HG03045 (cell line): ENCODE measurements at regions not wholly inside any gene's neighbourhood (a gene's known extent, or its start where the extent isn't known, plus 50 kb on each side); places are given as distances from the start of the nearest gene placed in this dataset.
"Not testable (repeated sequence)": the region's sequence is repeated elsewhere in the genome, so short reads cannot be mapped to it uniquely, and the experiment has no call there.

Experiments used
- ATAC-seq: cut with Tn5 transposase; IDR thresholded peaks from one replicate; pipeline ENCODE4 v1.9.1; 2021; ENCODE audit warnings: mild to moderate bottlenecking, moderate library complexity; ENCODE audit not compliant: unreplicated experiment

GRCh38 chr1:34366875-34367624 lies 190.3 kb downstream of the C1orf94 start:
- no peak for ATAC-seq

DNA sequence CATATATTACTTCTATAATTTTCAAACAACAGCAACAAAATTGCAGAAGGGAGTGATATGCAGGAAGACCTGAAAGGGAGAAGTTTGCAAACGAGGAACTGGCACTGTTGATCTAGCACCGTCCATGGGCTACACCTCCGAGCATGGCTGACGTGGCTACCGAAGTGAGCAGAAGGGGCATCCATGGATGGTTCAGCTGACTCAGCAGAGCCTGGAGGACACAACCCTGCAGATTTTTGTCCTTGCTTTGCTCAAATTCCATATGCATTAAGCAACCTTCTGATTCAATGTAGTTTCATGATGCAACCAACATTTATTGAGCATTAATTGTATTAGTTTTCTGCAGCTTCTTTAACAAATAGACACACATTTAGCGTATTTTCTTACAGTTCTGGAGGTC lies 191.2 kb downstream of the C1orf94 start:
- no peak for ATAC-seq

GRCh38 chr1:34369701-34370455 lies 193.2 kb downstream of the C1orf94 start:
- no peak for ATAC-seq

GRCh38 chr1:34370748-34371147 lies 194.0 kb downstream of the C1orf94 start:
- no peak for ATAC-seq

- ATAC-seq, result not testable (repeated sequence)
Measured at GRCh38 chr1:34371179-34371578, 194.5 kb downstream of the C1orf94 start.

DNA sequence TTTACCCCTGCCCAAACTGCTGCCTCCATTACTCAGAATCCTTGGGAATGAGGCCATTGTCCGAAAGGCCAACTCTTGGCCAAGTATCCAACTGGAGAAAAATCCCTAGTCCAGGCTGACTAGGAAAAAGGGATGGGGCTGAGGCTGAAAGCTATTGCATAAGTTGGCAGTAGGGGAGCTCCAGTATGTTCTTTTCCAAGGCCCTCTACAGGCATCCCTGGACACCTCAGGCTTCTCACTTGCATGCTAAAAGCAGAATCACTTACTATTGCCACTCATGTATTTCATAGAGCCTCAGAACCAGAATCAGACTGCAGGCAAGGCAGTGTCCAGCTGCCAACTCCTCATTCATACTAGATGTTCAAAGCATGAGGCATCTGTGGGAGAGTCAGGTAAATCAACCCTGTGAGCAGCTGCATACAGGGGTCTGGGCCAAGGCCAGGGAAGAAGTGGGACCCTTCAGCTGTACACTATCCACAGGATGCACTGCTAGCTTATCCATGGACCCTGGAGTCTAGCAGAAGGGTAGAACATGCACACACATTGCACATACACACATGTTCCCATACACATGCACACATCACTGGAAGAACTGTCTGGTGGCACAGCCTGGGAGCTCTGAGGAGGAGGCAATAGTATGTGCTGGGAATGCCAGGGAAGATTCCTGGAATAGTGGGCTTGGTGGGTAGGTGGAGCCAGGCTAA lies 195.3 kb downstream of the C1orf94 start:
- ATAC-seq, result no peak

DNA sequence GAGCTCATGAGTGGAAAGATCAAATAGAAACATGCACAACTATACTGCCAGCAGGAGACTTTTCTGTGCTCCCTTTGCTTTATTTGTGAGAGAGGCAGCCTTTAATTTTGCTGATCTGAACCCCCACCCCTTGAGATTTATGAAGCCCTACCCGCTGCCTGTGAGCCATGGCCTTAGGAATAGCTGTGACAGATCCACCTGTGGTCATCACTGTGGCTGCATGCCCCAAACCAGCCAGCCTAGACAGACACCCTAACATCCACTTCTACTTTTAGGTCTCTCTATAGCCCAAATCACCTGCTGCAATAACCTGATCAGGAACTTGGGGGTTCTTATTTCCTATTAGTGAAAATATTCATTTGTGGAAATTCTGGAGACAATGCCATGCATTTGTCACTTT lies 196.2 kb downstream of the C1orf94 start:
- ATAC-seq, result no peak

DNA sequence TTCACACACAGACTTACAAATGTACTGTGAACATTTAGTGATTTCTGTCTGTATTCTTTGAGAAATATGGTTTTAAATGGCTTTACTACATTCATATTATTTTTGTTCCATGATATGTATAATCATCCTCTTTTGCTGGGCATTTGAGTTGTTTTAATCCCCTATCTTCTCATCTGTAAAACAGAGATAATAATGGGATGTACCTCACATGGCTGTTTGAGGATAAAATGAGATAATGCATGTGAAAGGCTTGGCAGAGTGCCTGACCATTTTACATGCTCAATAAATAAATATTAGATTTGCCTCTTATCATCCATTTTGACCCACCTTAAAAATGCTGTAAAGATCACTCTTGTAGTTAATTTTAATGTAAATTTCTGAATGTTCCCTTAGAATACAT lies 197.2 kb downstream of the C1orf94 start:
- no peak for ATAC-seq

DNA sequence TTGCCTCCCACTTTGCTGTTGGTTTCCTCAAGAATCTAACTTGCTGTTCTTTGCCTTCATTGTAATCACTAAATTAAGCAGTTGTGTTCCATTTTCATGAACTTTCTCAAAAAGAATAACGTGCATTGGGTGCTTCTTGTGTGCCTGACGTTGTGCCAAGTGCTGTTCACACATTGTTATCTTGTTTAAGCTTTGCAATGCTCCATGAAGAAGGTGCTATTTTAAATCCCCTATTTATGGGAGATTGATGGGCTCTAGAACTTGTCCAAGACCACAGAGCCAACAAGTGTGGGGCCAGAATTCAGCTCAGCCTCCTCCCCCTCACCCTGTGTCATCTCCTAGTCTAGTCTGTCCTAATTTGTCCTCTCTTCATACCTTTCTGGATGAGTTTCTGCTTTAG lies 199.8 kb downstream of the C1orf94 start:
- no peak for ATAC-seq

DNA sequence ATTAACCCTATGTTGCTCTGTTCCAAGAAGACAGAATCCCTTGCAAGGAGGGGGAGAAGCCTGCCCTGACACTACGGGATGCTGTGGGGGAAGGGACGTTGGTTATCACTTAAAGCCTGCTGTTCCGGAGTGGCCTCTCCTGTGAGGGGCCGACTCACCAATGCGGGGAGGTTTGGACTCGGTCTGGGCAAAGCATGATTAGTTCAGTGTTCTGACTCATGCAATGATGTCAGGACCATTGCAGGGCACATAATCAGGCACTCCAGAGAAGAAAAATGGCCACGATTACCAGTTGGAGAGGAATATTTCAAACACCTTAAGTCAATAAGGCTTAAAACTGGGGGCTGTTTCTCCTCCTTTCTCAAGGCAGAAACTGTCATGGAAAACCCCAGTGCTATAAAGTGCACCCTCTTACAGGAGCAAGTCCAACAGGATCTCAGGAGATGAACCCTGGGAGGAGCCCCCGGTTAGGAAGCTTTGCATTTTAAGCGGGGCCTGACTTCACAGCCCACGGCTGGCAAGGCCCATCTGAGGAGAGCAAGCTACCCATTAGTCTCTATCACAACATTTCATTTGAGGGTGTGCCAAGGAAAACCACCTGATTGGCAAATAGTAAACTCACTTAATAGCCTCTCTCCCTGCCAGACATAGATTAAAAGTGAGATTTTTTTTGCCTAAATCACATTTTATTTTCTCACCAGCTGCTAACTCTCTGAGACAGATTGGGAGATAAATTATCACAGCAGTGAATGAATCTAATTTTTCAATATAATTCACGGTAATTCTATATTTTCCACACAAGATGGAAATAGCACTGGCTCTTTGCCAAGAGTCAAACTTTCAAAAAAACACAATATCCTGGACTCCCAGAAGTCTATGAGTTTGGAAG lies 202.5 kb downstream of the C1orf94 start:
- ATAC-seq, result no peak

DNA sequence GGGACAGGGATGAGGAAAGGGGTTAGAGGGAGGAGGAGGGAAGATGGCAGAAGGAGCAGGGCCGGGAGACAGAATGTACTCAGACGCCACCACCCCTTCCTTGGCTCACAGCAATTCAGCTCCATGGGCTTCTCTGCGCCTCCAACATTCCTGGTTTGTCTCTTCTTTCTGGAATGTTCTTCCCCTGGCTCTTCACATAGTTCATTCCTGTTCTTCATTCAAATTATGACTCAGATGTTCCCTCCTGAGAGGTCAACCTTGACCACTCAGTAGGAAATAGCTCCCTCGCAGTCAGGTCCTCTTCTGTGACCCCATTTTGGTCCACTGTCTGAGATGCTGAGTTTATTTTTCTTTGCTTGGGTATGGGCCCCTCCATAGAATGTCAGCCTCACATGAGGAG lies 203.2 kb downstream of the C1orf94 start:
- no peak for ATAC-seq

- ATAC-seq, result no peak
Measured at GRCh38 chr1:34380526-34381124, 203.9 kb downstream of the C1orf94 start.

- no peak for ATAC-seq
Measured at GRCh38 chr1:34389974-34390373, 213.3 kb downstream of the C1orf94 start.

DNA sequence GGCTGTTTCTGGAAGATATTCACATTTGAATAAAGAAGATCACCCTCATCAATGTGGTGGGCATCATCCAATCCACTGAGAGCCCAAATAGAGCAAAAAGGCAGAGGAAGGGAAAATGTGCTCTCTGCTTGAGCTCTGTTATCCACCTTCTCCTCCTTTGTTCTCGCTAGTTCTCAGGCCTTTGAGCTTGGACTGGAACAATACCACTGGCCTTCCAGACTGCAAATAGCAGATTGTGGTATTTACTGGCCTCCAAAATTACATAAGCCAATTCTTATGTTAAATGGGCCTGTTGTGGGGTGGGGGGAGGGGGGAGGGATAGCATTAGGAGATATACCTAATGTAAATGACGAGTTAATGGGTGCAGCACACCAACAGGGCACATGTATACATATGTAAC lies 219.3 kb downstream of the C1orf94 start:
- no peak for ATAC-seq

GRCh38 chr1:34398241-34398915 lies 221.7 kb downstream of the C1orf94 start:
- ATAC-seq, result no peak

DNA sequence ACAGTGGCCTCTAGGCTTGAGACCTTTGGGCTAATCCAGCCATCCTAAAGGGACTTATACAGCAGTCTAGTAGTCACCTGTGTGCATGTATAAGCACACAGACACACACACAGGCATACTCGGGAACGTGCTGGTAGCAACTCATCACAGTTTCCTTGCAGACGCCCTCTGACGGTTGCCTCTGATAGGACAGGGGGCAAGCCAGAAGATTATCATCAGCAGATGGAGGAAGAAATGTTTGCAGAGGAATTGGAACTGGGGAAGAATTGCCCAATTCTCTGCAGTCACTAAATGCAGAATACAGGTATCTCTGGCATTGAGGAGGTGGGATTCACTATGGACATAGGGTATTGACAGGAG lies 222.2 kb downstream of the C1orf94 start:
- no peak for ATAC-seq

DNA sequence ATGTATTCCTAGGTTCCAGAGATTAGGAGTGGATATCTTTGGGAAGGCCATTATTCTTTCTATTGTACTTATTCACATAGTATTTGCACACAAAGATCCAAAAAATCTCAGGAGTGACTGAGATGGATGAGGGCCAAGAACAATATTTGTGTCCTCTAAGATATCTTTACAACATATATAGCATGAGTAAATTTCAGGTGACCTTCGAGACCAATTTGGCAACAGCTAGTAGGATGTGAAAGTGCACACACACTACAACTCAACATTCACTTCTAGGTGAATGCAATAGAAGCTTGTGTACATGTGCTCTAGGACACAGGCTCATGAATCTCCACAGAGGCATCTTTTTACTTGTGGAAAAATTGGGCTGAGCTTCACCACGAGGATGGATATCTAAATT lies 224.0 kb downstream of the C1orf94 start:
- ATAC-seq, result no peak

DNA sequence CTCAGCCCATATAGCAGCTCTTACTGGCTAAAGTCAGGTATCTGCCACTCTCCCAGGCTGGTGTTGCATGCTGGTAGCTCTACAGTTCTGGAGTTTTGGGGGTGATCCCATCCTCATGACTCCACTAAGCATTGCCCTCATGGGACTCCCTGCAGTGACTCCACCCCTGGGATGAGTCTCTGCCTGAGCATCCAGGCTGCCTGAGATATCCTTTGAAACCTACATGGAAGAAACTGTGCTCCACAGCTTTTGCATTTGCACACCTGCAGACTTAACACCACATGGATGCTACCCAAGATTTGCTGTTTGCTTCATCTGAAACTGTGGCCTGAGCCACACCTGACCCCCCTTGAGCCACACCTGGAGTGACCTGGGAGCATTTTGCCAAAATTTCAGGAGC lies 226.4 kb downstream of the C1orf94 start:
- ATAC-seq, result no peak

DNA sequence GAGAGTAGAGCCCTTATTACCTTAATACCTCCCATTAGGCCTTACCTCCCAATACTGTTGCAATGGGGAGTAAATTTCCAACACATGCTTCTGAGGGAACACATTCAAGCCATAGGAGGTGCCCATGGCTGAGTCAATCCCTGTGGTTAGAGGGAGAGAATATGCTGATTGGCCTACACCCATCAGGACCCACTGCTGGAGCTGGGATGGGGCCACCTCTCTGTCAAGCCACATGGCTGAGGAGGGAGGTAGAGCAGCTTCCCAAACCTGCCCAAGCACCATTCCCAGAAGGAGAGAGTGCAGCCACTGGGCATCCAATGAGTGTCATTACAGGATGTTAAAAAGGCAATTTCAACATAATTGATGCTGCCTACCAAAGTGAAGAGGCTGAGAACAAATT lies 228.1 kb downstream of the C1orf94 start:
- ATAC-seq, result no peak
